ENCODE measurements at regions not wholly inside any gene's neighbourhood (a gene's known extent, or its start where the extent isn't known, plus 50 kb on each side); places are given as distances from the start of the nearest gene placed in this dataset.

GRCh38 chr2:221145396-221145795 lies 426.7 kb downstream of the EPHA4 start:
- Histone ChIP-seq H3K4me3 (no peak overlapping the region), H3K27me3 (ENCODE audit: control insufficient read depth in 2 of 2, insufficient read depth in 2 of 2, low read length in 2 of 2) (no peaks in the 10 kb centered on the region), H3K27ac (ENCODE audit: extremely low read depth, low read depth, low read length) (no peak overlapping the region), H3K9me1 (ENCODE audit: control insufficient read depth, insufficient read depth, low read length) (no peaks in the 10 kb centered on the region), H3K79me2 (ENCODE audit: control insufficient read depth, insufficient read depth, low read length) (no peaks in the 10 kb centered on the region), H4K20me1 (replicated peaks; ENCODE audit: control insufficient read depth, insufficient read depth, low read length) (no peaks in the 10 kb centered on the region), H3K36me3 (ENCODE audit: control insufficient read depth, insufficient read depth, low read length) (no peaks in the 10 kb centered on the region), H3K4me1 (replicated peaks in 1 of 2; ENCODE audit: control insufficient read depth in 2 of 2, insufficient read depth in 2 of 2, low read length in 2 of 2) (no peaks in the 10 kb centered on the region), H3K4me2 (ENCODE audit: insufficient read depth, low read length) (no peak overlapping the region), H3K9me3 (replicated peaks; ENCODE audit: control insufficient read depth, insufficient read depth, low read depth, low read length) (no peaks in the 10 kb centered on the region), H3K9ac (ENCODE audit: insufficient read depth in 1 of 2, low read depth in 2 of 2, low read length in 2 of 2) (no peak overlapping the region), H2AFZ (ENCODE audit: low read depth, low read length) (no peak overlapping the region)
- DNase-seq (ENCODE audit: extremely low read depth in 1 of 4, low spot score in 3 of 4) (no peak), ATAC-seq (no peak), FAIRE-seq (no peak)
- ChIA-PET CTCF (ENCODE audit: low intra/inter-chr PET ratio) (no interaction called here), POLR2A (no interaction called here)
- no CpG with 5 or more reads among the region's 1 CpG for WGBS (ENCODE audit: insufficient coverage, low coverage, missing lambda C conversion rate)
- TF ChIP-seq EP300 (IDR thresholded peaks at IDR 0.05; ENCODE audit: low read length), result no peak
- no peak for TF ChIP-seq GTF2A2 (tag; IDR thresholded peaks at IDR 0.05)
- no peak for TF ChIP-seq ZNF184 (CRISPR knock-in tag; IDR thresholded peaks at IDR 0.05)
- TF ChIP-seq, protein P1, sequence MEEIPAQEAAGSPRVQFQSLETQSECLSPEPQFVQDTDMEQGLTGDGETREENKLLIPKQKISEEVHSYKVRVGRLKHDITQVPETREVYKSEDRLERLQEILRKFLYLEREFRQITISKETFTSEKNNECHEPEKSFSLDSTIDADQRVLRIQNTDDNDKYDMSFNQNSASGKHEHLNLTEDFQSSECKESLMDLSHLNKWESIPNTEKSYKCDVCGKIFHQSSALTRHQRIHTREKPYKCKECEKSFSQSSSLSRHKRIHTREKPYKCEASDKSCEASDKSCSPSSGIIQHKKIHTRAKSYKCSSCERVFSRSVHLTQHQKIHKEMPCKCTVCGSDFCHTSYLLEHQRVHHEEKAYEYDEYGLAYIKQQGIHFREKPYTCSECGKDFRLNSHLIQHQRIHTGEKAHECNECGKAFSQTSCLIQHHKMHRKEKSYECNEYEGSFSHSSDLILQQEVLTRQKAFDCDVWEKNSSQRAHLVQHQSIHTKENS (CRISPR knock-in tag; IDR thresholded peaks at IDR 0.05), result no peak
- TF ChIP-seq FOXK2 (conservative IDR thresholded peaks at IDR 0.05 in 1 of 2, IDR thresholded peaks at IDR 0.05 in 1 of 2; ENCODE audit: low read depth in 2 of 2), result no peak
- TF ChIP-seq BCOR (IDR thresholded peaks at IDR 0.05), result no peak
- no peak for TF ChIP-seq ZNF133 (CRISPR knock-in tag; IDR thresholded peaks at IDR 0.05)
- TF ChIP-seq ZNF57 (CRISPR knock-in tag; IDR thresholded peaks at IDR 0.05), result no peak
- no peak for TF ChIP-seq ZNF707 (CRISPR knock-in tag; conservative IDR thresholded peaks at IDR 0.05)
- no peak for TF ChIP-seq SIRT6 (IDR thresholded peaks at IDR 0.05; ENCODE audit: low read depth, low read length)
- TF ChIP-seq U2AF1 (optimal IDR thresholded peaks at IDR 0.05; ENCODE audit: low read depth, low read length), result no peak
- TF ChIP-seq, protein P2, sequence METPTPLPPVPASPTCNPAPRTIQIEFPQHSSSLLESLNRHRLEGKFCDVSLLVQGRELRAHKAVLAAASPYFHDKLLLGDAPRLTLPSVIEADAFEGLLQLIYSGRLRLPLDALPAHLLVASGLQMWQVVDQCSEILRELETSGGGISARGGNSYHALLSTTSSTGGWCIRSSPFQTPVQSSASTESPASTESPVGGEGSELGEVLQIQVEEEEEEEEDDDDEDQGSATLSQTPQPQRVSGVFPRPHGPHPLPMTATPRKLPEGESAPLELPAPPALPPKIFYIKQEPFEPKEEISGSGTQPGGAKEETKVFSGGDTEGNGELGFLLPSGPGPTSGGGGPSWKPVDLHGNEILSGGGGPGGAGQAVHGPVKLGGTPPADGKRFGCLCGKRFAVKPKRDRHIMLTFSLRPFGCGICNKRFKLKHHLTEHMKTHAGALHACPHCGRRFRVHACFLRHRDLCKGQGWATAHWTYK (CRISPR knock-in tag; IDR thresholded peaks at IDR 0.05), result no peak
- BruUV-seq (replicated peaks), result no TSS peak
- in situ Hi-C loops (cut with MboI), result no loop called here
- intact Hi-C loops (cut with micrococcal nuclease), result no loop called here

All from K562 (cell line).